Testis (tissue), 2 donors: ENCODE measurements at regions not wholly inside any gene's neighbourhood (a gene's known extent, or its start where the extent isn't known, plus 50 kb on each side); places are given as distances from the start of the nearest gene placed in this dataset.

ENCODE experiments used
- POLR2A ChIP-seq: fragments of 450-650 bp; IDR thresholded peaks from one replicate; pipeline ENCODE4 v1.6.1; 2017; ENCODE audit warnings: antibody characterized with exemption, mild to moderate bottlenecking, moderate library complexity
- TF ChIP-seq, protein P1 (sequence below), 3 experiments: fragments of 450-650 bp in 2 of 3; fragments of 200-600 bp in 1 of 3; sonication (generic) in 1 of 3; IDR thresholded peaks; one replicate each; pipeline ENCODE4 v1.5.1; 2016 to 2019; ENCODE audit warnings: antibody characterized with exemption in 3 of 3, mild to moderate bottlenecking in 2 of 3, moderate library complexity in 1 of 3

DNA sequence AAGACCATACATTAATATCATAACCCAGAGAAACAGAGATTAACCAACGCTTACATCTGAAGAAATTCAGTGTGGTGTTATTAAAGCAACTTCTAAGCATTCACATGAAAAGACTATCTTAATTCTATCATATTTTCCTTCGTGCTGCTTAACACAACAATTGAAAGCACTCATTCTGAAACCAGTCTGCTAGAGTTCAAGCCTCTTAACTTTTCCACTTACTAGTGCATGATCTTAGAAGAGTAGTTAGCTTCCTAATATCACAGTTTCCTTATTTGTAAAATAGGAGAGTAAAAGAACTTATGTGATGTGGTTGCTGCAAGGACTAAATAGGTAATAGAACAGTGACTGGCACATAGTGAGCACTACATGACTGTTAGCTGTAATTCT, 379.3 kb downstream of the TRIM36 start:
- no peak for TF ChIP-seq POLR2A
- TF ChIP-seq, protein P1, sequence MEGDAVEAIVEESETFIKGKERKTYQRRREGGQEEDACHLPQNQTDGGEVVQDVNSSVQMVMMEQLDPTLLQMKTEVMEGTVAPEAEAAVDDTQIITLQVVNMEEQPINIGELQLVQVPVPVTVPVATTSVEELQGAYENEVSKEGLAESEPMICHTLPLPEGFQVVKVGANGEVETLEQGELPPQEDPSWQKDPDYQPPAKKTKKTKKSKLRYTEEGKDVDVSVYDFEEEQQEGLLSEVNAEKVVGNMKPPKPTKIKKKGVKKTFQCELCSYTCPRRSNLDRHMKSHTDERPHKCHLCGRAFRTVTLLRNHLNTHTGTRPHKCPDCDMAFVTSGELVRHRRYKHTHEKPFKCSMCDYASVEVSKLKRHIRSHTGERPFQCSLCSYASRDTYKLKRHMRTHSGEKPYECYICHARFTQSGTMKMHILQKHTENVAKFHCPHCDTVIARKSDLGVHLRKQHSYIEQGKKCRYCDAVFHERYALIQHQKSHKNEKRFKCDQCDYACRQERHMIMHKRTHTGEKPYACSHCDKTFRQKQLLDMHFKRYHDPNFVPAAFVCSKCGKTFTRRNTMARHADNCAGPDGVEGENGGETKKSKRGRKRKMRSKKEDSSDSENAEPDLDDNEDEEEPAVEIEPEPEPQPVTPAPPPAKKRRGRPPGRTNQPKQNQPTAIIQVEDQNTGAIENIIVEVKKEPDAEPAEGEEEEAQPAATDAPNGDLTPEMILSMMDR (IDR thresholded peaks at IDR 0.05), result no peak
